Neural progenitor cell (in vitro differentiated cells): ENCODE measurements at regions not wholly inside any gene's neighbourhood (a gene's known extent, or its start where the extent isn't known, plus 50 kb on each side); places are given as distances from the start of the nearest gene placed in this dataset.

Experiments used
- EZH2 ChIP-seq: fragments of 200-600 bp; sonication (generic); IDR thresholded peaks from 2 replicates; pipeline ENCODE4 v1.6.1; 2017; ENCODE audit warnings: antibody characterized with exemption, mild to moderate bottlenecking, moderate library complexity
- EZH2phosphoT487 ChIP-seq: fragments of 200-600 bp; sonication (generic); IDR thresholded peaks from 2 replicates; pipeline ENCODE4 v1.6.1; 2017; ENCODE audit warnings: antibody characterized with exemption
- TF ChIP-seq, protein P1 (sequence below): fragments of 200-600 bp; sonication (generic); IDR thresholded peaks from 2 replicates; pipeline ENCODE4 v1.5.1; 2017; ENCODE audit warnings: antibody characterized with exemption, mild to moderate bottlenecking

DNA sequence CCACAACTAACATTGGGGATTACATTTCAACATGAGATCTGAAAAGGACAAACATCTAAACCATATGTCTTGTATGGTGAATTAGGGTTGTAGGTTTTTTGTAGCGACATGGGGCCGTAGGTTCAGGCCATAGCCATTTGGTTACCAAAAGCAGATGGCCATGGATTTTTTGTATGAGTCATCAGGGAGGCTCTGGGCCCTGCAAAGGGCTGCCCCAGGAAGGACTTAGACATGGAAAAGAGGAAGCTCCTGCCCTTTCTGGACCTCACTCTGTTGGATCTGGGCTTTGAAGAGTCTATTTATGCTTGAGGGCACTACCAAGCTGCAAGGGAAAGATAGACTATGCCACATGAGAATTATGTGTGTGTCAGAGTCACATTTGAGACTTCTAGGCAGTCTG lies 89.3 kb upstream of the DHRS4 start:
- TF ChIP-seq, protein P1, sequence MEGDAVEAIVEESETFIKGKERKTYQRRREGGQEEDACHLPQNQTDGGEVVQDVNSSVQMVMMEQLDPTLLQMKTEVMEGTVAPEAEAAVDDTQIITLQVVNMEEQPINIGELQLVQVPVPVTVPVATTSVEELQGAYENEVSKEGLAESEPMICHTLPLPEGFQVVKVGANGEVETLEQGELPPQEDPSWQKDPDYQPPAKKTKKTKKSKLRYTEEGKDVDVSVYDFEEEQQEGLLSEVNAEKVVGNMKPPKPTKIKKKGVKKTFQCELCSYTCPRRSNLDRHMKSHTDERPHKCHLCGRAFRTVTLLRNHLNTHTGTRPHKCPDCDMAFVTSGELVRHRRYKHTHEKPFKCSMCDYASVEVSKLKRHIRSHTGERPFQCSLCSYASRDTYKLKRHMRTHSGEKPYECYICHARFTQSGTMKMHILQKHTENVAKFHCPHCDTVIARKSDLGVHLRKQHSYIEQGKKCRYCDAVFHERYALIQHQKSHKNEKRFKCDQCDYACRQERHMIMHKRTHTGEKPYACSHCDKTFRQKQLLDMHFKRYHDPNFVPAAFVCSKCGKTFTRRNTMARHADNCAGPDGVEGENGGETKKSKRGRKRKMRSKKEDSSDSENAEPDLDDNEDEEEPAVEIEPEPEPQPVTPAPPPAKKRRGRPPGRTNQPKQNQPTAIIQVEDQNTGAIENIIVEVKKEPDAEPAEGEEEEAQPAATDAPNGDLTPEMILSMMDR, result no peak
- TF ChIP-seq EZH2 (no peak), EZH2phosphoT487 (no peak)
